Stimulated activated CD4-positive, alpha-beta T cell treated with anti-CD3 and anti-CD28 coated beads, Interleukin-2, amount 100 ng/mL, for 4 hours (primary cell): ENCODE measurements at regions not wholly inside any gene's neighbourhood (a gene's known extent, or its start where the extent isn't known, plus 50 kb on each side); places are given as distances from the start of the nearest gene placed in this dataset.

Experiments used
- DNase-seq: peaks from one replicate; pipeline ENCODE4 v3.0.0-alpha.2; 2020; ENCODE audit warnings: low read depth

DNA sequence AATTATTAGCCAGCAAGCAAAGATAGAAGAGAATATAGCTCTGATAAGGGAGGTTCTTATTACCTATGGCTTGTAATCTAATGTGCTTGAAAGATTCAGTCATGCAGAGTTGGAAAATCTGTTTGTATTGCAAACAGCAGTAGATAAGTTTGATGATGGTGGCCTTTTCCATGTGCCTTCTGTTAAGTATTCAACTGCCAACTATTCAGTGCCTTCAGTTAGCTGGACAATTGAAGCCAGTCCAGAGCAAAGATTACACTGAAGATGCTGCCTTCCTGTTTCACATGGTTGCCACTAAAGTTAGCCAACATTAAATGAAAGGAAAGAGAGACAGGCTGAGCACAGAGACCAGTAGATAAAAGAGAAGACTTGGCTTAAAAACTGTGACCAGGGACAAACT is 92.7 kb upstream of the SLC38A2 start:
- DNase-seq: no peak

DNA sequence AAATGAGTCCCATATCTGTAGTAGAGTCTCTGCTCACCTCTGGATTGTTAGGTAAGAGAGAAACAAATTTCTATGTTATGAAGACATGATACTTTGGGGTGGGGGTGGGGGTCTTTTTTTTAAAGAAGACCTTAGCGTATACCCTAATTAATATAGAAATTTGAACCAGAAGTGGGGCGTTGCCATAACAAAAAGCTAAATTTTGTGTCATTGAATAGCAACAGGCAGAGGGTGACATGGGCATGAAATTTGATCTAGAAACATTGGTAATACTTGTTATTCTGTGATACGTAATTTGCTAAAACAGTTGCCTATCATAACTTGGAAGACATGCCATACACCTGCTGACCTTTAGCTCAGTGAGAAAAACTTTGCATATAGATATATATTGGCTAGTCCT is 92.3 kb upstream of the SLC38A2 start:
- no peak for DNase-seq

DNA sequence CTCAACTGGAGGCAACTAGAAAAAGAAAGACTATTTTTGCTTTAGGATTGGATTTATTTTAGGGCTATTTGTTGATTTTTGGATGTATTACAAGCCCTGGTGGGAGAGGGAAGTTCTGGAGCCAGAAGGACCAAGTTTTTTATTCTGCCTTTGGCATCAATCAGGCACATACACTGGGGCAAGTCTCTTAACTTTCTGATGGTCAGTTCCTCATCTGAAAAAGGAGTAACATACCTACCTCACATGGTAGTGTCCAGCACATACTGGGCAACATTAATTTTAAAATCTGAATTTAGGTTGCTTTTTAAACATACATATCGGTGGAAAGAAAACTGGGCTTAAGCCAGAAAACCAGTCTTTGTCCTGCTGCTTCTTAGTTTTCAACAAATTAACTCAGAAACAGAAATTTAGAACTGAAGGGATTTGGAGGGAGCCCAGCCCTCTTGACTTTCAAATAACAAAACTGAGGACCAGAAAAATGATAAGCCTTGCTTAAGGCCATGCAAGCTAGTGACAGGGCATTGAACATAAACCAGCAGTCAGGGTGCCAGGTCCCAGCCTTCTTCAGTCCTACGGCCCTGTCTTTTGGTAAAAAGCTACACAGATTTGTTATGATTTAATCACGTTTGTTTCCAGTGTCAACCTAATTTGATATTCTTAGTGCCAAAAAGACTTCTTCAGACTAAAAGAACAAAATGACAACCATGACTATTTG is 90.2 kb upstream of the SLC38A2 start:
- DNase-seq: no peak

DNA sequence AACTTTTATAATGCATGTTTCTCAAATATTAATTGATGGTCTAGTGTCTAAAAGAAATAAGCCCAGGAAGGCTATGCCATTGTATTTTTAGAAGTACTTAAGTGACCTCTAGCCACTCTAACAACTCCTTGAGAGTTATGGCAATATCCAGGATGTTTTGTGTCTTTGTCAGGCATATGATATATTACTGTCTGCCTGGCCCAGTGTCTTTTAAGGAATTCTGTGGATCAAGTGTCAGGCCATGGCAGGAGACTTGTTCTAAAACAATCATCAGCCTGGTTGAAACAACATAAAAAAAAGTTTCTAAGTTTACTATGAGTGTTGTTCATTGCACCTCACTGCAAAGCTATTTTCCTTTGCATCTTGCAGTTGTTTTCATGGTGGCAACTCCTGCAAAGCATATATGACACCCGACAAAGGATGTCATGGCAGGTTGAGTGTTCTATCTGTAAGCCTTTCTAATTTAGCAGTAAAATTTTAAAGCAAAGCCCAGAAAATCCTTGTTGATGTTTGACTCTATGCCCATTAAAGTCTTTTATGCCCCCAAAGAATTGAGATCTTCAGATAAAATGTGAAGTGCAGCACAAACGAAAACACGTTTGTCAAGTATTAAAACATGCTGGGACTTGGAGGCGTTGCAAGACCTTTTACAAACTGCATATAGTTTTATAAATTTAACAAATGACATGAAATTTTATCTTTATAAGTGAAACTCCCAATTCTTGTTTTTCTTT is 89.5 kb upstream of the SLC38A2 start:
- no peak for DNase-seq

DNA sequence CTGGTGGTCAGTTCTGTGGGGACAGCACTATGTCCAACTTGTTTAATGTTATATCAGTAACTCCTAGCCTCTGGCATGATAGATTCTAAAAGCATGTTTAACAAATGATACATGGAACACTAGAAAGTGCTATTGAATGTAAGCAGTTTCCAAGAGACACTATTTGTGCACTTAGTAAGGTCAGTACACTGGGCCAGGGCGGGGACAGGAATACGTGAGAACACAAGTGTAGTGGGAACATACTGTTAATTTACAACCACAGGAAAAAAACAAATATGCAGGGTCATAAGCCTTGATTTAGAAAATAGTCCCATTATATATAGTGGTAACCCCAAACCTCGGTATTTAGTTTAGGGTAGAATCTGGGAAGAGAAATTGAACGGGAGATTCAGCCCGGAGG is 88.9 kb upstream of the SLC38A2 start:
- DNase-seq: no peak

DNA sequence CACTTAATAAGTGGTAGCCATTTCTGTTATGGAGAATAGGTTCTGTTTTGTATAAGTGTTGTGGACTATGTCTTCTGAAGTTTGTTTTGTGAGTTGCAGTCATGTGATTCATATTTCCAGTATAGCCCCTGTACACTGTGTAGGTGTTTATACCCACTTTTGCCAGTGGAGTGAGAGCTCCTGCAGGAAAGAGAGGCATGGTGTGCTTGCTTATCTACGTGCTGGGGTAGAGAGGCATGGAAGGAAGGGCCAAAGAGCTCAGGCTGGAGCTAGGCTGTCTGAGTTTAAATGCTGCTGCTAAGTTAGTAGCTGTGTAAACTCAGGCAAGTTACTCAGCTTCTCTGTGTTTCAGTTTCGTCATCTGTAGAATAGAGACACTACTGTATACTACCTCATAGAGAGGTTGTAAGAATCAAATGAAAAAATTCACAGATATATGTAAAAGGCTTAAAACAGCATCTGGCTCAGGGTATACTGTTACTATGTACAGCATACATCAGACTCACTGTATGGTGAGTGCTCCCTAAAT is 88.2 kb upstream of the SLC38A2 start:
- DNase-seq: no peak

DNA sequence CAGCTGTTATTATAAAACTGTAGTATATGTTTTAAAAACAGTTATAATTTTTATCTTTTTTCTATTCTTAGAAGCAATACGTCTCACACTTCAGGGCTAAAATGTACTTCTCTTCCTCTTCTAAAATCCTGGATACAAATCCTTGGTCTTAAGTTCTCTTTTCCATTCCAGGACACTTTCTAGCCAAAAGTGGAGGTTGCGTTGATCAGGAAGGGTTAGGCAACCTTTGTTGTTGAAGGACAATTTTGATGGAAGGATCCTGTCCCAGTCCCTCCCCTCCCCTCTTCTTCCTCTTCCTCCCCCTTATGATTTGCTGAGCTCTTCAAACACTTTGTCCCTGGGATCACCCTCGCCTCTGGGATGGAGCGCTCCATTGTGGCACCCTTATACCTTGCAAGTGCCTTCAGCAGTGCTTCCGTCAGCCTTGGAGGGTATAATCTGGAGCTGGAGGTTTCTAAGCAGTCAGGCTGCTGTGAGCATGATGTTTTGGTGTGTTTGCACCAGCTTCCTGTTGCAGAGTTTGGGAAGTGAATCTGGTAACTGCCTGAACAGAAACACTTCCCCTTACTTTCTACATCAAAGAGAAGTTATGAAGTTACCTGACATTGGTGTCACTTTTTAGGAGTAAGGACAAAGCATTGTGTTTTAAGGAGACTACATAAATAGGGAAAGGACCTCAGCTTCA is 87.4 kb upstream of the SLC38A2 start:
- no peak for DNase-seq

DNA sequence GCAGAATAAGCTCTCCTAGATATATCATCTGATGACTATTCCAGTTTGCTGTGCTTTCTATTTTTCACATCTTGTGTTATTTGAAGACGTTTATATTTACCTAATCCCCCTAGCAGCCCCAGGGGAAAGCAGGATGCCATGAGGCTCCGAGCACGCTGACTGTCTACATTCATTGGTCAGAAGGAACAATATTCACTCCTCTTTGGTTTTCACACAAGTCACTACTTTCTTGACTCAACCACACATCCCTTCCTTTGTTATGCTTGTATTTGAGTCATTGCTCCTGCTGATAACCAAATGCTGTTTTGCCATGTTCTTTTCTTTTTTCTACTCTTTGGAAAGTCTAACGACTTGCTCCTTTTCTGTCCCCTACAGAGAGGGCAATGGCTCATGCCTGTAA is 86.5 kb upstream of the SLC38A2 start:
- DNase-seq: no peak

GRCh38 chr12:46458500-46459102 is 86.0 kb upstream of the SLC38A2 start:
- no peak for DNase-seq

DNA sequence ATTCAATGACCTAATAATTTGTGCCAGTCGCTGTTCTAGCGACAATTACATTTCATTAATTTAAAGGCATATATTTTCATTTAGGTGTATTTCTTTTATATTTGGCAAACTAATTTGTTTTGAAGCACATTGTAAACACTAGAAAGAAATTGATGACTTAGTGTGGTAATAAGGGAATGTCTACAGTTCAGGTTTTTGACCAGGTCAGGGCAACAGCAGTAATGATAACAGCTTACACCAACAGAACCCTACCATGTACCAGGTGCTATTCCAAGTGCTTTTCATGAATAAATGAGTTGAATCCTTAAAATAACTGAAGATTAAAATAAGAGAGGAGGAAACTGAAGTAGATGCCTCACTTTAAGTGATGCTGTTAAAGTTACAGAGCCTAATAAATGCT is 85.4 kb upstream of the SLC38A2 start:
- DNase-seq: no peak

- no peak for DNase-seq
Observed at GRCh38 chr12:46456356-46457334, 84.1 kb upstream of the SLC38A2 start.

GRCh38 chr12:46455648-46456352 is 83.2 kb upstream of the SLC38A2 start:
- no peak for DNase-seq

DNA sequence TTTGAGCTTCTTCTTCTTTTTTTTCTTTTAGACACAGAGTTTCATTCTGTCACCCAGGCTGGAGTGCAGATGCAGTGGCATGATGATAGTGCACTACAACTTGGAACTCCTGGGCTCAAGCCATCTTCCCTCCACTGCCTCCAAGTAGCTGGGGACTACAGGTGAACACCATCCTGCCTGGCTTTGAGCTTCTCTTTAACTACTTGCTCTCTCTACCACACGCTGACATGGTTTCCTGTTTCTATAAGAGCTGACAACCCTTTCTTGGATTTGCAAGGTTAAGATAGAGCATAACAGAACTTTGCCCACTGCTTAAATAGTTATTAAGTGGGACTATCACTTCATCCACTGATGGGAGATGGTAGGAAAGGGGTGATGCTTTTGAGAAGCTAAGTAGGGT is 82.4 kb upstream of the SLC38A2 start:
- no peak for DNase-seq

GRCh38 chr12:46453428-46453827 is 80.9 kb upstream of the SLC38A2 start:
- no peak for DNase-seq

GRCh38 chr12:46452776-46453175 is 80.2 kb upstream of the SLC38A2 start:
- DNase-seq: no peak

- DNase-seq: no peak
Observed at GRCh38 chr12:46452061-46452615, 79.6 kb upstream of the SLC38A2 start.

GRCh38 chr12:46451276-46452021 is 78.9 kb upstream of the SLC38A2 start:
- no peak for DNase-seq

GRCh38 chr12:46450279-46450748 is 77.7 kb upstream of the SLC38A2 start:
- no peak for DNase-seq

DNA sequence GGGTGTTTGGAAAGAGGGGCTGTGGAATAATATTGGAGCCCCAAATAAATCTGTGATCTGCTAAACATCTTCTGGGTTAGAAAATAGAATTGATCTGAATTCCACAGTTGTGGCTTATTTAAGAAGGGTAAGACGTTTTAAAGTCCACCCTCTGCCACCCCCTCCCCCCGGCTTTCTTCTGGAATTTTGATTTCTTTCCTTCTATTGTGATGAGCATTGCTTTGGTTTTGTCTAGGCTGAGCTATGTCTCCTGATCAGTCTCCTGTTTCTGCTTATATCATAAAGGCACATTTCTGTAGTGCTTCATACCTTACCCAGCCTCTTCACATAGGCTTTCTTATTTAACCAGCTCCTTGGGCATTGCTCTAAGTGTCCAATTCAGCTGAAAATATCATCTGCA is 77.3 kb upstream of the SLC38A2 start:
- DNase-seq: no peak

DNA sequence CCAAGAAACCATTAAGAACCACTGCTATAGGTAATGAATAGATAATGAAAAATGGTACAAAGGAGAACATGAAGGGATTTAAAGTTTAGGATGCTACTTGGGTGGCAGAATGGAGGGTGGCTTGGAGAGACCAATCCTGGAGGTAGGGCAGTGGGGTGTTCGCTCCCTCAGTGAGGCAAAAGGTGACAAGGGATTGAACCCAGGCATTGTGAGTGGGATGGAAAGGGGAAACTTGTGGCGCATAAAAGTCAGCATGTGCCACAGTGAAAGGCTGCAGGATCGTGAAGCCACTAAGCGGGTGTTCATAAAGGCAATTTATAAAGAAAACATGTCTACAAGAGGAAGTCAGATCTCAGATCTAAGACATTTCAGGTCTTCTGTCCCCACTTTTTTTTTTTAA is 76.7 kb upstream of the SLC38A2 start:
- DNase-seq: no peak
